Tibial nerve (tissue), 4 donors: ENCODE measurements at regions not wholly inside any gene's neighbourhood (a gene's known extent, or its start where the extent isn't known, plus 50 kb on each side); places are given as distances from the start of the nearest gene placed in this dataset.

Source experiments
- EP300 ChIP-seq, 2 donors: sonication (generic); formaldehyde crosslinking; IDR thresholded peaks; one replicate each; pipeline ENCODE4 v1.6.1; 2017; ENCODE audit warnings: antibody characterized with exemption in 2 of 2, mild to moderate bottlenecking in 1 of 2
- TF ChIP-seq, protein P1 (sequence below), 5 experiments: fragments of 200-600 bp in 3 of 5; fragments of 450-650 bp in 2 of 5; sonication (generic) in 3 of 5; IDR thresholded peaks; one replicate each; pipeline ENCODE4 v1.5.1; 2016 to 2019; ENCODE audit warnings: antibody characterized with exemption in 5 of 5, mild to moderate bottlenecking in 3 of 5, moderate library complexity in 2 of 5

DNA sequence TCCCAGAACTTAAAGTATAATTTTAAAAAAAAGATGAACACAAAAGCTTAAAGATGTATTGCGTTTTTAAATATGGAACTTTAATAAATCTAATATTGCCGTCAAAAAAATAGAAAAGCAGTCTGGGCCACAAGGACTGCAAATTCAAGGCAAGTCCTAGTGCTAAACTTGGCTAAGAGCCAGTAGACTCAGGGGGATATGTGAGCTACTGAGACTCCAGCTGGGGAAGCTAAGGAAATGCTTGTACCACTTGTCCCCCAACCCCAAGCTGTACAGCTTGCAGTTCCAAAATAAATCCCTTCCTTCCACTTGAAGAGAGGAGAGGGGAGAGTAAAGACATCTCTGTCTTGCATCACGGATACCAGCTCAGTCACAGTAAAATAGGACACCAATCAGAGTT, 290.8 kb upstream of the FGF13 start:
- no peak for TF ChIP-seq EP300 (IDR thresholded peaks at IDR 0.05)
- TF ChIP-seq, protein P1, sequence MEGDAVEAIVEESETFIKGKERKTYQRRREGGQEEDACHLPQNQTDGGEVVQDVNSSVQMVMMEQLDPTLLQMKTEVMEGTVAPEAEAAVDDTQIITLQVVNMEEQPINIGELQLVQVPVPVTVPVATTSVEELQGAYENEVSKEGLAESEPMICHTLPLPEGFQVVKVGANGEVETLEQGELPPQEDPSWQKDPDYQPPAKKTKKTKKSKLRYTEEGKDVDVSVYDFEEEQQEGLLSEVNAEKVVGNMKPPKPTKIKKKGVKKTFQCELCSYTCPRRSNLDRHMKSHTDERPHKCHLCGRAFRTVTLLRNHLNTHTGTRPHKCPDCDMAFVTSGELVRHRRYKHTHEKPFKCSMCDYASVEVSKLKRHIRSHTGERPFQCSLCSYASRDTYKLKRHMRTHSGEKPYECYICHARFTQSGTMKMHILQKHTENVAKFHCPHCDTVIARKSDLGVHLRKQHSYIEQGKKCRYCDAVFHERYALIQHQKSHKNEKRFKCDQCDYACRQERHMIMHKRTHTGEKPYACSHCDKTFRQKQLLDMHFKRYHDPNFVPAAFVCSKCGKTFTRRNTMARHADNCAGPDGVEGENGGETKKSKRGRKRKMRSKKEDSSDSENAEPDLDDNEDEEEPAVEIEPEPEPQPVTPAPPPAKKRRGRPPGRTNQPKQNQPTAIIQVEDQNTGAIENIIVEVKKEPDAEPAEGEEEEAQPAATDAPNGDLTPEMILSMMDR (IDR thresholded peaks at IDR 0.05) = no peak
